Stimulated activated CD8-positive, alpha-beta memory T cell treated with anti-CD3 and anti-CD28 coated beads, Interleukin-4, amount 100 ng/mL, for 48 hours (primary cell): ENCODE measurements at regions not wholly inside any gene's neighbourhood (a gene's known extent, or its start where the extent isn't known, plus 50 kb on each side); places are given as distances from the start of the nearest gene placed in this dataset.

ENCODE experiments used
- DNase-seq: peaks from one replicate; pipeline ENCODE4 v3.0.0-alpha.2; 2020

GRCh38 chr21:24976238-24976637 is 631.0 kb downstream of the MRPL39 start:
- no peak for DNase-seq

- no peak for DNase-seq
Observed at GRCh38 chr21:24969068-24969467, 638.2 kb downstream of the MRPL39 start.

GRCh38 chr21:24955275-24955961 is 651.9 kb downstream of the MRPL39 start:
- no peak for DNase-seq

GRCh38 chr21:24948186-24948585 is 659.1 kb downstream of the MRPL39 start:
- DNase-seq, result no peak

GRCh38 chr21:24945910-24946309 is 661.4 kb downstream of the MRPL39 start:
- DNase-seq, result no peak

- no peak for DNase-seq
Observed at GRCh38 chr21:24941316-24942185, 665.7 kb downstream of the MRPL39 start.

GRCh38 chr21:24939291-24939690 is 668.0 kb downstream of the MRPL39 start:
- no peak for DNase-seq

- DNase-seq, result no peak
Observed at GRCh38 chr21:24938573-24938972, 668.7 kb downstream of the MRPL39 start.

- DNase-seq, result no peak
Observed at GRCh38 chr21:24935991-24936390, 671.3 kb downstream of the MRPL39 start.

- no peak for DNase-seq
Observed at GRCh38 chr21:24910591-24910990, 696.7 kb downstream of the MRPL39 start.

GRCh38 chr21:24903994-24904635 is 703.2 kb downstream of the MRPL39 start:
- no peak for DNase-seq

- DNase-seq, result no peak
Observed at GRCh38 chr21:24899138-24899537, 708.1 kb downstream of the MRPL39 start.

- DNase-seq, result no peak
Observed at GRCh38 chr21:24897883-24898282, 709.4 kb downstream of the MRPL39 start.

- no peak for DNase-seq
Observed at GRCh38 chr21:24896735-24897124, 710.6 kb downstream of the MRPL39 start.

GRCh38 chr21:24895885-24896734 is 711.2 kb downstream of the MRPL39 start:
- DNase-seq, result no peak

- DNase-seq, result no peak
Observed at GRCh38 chr21:24894324-24894723, 713.0 kb downstream of the MRPL39 start.

- no peak for DNase-seq
Observed at GRCh38 chr21:24890021-24890420, 717.3 kb downstream of the MRPL39 start.

GRCh38 chr21:24881506-24881905 is 725.8 kb downstream of the MRPL39 start:
- no peak for DNase-seq

GRCh38 chr21:24870633-24871032 is 736.6 kb downstream of the MRPL39 start:
- no peak for DNase-seq

GRCh38 chr21:24869862-24870261 is 737.4 kb downstream of the MRPL39 start:
- DNase-seq, result no peak

- no peak for DNase-seq
Observed at GRCh38 chr21:24868117-24868516, 739.2 kb downstream of the MRPL39 start.

GRCh38 chr21:24861471-24861870 is 745.8 kb downstream of the MRPL39 start:
- DNase-seq, result no peak

GRCh38 chr21:24856326-24856725 is 751.0 kb downstream of the MRPL39 start:
- DNase-seq, result no peak
